NCI-H526 (cell line): ENCODE measurements at regions not wholly inside any gene's neighbourhood (a gene's known extent, or its start where the extent isn't known, plus 50 kb on each side); places are given as distances from the start of the nearest gene placed in this dataset.

Experiments used
- DNase-seq, 2 experiments: peaks; one replicate each; lab custom pipeline; 2025; lab: John Stamatoyannopoulos, UW

DNA sequence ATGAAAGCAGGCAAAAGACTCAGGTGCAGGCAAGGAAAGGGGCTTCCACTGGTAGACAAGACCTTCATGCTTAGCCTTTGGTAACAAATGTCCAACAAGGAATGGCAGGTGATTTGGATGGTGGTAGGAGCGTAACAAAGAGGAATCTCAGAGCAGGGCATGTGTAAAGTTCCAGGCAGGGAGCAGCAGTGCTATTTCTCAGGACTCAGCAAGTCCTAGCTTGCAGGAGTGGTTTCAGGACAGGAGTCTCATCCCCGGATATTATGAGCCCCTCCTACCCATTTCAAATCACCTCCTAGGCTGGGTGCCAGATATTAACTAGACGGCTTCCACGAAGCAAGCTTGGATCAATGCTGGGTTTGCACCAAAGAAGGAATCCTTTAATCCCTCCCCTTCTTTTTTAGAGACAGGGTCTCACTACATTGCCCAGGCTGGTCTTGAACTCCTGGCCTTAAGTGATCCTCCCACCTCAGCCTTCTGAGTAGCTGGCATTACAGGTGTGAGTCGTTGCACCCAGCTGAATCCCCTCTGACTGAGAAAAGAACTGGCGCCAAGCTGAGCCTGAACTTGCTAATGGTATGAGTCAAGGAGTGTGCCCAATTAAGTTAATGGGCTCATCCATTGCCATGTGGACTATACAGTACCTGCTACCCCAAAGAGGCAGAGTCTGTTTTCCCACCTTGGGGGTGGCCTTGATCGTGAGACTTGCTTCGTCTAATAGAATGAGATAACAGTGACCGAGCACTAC lies 190.3 kb downstream of the ARL4C start:
- no peak for DNase-seq

DNA sequence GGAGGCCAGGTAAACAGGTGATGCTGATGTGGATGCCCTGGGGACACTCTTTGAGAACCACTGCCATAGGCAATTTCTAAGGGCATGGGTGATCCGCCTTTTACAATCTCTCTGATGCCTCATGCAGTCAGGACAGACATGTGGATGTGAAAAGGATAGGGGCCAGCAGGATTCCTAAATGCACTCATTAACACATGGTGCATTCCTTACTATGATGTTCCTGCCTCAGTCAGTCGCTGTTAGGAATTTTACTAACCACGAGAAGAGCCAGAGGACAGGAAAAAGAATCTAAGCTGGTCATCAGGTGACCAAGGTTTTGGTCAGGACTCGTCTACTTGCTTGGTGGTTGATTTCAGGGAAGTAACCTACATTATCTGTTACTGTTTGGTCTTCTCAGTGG lies 191.0 kb downstream of the ARL4C start:
- DNase-seq: no peak

DNA sequence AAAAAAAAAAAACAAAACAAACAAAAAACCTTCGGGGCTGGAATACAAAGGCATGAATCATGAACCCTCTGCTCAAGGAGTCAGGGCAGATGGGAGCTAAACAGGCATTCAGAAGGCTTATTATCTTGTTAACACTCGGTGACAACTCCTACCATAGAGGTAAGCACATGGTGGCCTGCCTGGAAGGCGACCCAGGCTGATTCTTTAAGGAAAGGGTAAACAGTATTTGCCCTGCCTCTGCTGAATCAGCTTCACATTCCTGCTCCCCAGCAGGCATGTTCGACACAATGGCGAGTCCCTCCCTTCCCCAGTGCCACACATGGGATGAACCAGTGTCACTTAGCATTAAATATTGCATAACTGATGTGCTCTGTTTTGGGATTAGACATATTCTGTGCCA lies 191.9 kb downstream of the ARL4C start:
- no peak for DNase-seq

DNA sequence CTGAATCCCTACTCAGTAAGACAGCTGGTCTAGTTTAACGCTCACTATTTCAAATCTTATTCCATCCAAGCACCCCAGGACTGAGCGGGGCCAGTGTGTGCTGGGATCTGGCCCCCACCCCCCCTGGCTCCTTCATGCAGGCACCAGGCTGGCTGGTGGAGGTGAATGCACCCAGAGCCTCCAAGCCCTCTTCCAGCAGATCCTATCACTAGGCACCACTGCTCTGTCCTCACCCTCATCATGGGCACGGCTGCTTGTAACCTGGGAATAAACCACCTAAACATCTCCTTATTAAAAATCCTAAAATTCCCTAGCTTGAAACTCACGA lies 194.3 kb downstream of the ARL4C start:
- DNase-seq: no peak

DNA sequence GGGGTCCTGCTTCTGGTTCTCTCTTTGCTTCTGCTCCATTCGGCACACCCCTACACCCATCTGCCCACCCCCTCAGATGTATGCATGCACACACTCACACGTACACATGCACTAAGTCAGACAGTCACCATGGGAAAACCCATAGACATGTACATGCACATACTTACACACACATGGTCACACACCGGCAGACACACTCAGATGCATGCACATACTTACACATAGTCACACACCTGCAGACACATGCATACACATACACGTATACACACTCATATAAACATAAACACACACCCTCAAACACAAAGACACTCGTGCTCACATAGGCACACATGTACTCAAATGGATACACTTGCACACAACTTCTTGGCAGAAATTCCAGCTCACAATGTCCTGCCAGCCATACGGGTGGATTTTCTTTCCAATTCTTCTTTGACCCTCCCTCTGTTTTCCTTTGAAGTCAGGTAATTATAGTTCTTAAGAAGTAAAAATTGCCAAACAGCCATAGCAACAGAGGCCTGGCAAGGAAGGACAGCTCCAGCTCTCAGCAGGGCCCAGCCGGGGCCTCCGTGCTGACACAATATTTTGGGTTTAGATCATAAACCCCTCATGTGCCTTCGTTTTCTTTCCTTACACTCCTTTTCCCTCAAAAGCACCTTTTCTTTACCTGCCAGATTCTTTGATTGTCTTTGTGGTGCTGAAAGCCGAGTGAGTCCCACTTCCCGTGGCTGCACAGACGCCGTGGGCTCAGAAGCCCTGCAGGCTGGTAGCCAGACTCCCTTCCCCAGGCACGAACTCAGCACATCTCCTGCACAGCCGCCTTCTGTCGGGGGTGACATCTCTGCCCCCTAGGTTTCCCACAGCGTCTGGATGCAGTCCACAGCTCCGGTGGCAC lies 195.7 kb downstream of the ARL4C start:
- no peak for DNase-seq

DNA sequence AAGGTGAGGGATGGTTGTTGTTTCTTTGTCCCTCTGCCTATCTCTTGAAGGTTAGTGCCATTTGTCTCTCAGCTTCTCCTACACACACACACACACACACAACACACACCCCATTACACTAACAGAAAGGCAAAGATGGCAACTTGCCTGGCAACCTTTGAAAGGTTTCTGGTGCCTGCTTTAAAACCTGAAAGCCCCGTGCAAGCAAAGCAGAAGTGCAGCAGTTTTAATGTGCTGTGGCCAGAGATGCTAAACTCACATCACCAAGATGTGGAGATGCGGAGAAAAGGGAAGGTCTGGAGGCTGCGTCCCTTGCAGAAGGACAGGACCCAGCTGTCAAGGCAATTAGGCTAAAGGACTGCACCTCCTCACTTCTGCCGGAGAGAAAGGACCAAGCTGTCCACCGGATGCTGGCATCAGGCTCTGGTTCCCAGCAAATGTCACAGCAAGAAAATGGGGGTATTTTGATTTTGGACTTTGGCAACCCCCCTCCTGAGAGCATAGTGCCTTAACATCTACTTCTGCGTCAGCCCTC lies 196.4 kb downstream of the ARL4C start:
- DNase-seq: no peak

DNA sequence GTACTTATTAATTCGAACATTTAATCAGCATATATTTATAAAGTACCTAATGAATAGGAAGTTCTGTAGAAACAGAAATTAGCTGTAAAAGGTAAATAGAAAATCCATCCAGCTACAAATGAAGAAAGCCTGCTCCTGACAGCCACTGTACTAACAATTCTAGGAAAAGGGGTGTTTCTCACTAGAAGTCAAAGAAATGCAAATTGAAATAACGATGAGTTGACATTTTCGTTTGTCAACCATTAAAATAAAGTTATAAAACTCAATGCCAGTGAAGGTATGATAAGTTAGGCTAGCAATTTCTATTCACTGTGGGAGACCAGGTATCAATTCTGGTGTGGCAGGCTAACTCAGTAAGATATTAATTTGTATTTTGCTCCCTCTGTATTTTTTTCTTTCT lies 198.0 kb downstream of the ARL4C start:
- no peak for DNase-seq

DNA sequence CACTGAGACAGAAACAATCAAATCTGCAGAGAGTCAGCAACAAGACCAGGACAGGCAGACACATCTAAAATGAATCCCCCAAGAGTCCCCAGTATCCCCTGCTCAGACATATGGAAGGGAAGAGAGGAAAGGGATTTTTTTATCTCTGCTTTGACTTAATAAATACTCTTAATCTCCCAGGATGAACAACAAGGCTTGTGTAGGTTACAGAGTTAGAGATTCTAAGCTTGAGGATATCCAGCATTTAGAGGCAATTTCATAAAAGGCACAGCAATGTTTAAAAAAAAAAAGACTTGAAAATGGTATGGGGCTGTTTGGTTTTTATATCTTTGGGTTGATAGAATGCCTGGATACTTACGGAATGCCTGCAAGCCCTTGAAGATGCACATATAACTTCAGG lies 199.9 kb downstream of the ARL4C start:
- DNase-seq: no peak

DNA sequence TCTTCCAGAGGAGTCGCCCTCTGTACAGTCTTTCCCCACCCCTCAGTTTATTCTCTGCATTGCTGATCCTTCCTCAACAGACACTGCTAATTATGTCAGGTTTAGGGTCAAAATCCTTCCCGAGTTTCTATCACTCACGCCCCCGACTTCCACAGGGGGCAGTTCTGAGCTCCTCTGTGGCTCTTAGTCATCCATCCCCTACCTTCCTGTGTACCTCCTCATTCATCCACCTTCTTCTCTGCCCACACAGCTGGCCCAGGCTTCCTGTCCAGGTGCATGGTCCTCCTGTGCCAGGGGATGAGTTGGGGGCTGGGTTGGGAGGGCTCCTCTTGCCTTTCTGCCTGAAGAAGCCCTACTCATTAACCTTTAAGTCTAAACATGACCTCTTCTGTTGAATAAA lies 202.9 kb downstream of the ARL4C start:
- no peak for DNase-seq

DNA sequence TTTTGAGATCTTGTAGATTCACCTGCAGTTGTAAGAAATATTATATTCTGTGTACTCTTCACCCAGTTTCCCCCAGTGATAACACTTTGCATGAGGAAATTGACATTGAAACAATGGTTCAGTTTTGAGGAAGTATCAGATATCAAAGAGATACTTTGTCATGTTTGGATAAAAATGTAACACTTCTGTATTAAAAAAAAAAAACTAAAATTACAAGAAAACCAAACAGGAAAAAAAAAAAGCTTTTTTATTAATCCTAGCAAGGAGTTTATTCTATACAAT lies 204.0 kb downstream of the ARL4C start:
- DNase-seq: no peak

DNA sequence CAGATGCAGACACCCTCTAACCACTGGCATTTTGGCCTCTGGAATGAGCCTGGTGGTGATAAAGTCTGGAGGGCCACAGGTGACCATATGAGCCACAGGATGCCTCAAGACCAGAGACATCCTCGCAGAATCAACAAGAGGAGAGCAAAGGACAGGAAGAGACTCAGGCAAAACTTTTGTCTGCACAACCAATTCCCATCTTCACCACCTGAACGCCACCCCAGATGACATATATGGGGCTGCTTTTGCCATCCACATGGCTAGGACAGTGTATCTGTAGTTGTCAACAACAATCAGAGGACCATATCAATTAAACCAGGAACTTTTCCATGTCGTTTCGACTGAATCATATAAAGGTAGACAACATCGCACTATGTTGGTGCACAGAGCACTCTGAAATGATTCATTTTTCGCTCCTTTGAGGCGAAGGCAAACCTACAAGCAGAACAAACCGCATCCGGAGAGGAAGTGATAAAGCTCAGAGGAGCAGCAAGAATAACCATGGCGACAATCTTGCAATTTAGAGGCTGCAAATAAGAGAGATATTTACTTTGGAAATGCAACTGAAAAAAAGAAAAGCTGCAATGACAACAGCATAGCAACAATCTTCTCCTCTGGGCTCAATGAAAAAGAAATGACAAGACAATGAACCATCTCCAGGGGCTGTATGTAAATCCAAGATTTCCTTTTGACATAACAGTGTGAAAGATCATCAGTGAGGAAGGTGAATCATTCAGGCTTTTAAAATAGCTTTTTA lies 204.5 kb downstream of the ARL4C start:
- no peak for DNase-seq

DNA sequence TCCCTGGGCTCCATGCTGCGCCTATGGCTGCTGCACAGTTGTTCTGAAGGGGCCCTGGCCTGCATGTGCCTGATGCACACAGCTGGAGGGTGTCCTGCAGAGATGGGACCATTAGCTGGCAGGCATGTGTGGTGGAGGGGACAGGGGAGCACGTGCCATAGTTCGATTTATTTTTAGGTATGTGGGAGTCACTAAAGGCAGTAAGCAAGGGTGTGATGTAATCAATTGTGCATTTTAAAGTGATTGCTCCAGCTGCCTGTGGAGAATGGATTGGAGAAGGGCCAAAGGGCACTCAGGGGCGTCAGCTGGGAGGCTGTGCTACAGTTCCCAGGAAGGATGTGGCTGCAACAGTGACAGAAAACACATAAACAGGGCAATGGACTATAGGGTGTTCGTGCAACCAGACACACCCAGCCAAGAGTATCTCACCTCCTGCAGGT lies 205.1 kb downstream of the ARL4C start:
- DNase-seq: no peak

DNA sequence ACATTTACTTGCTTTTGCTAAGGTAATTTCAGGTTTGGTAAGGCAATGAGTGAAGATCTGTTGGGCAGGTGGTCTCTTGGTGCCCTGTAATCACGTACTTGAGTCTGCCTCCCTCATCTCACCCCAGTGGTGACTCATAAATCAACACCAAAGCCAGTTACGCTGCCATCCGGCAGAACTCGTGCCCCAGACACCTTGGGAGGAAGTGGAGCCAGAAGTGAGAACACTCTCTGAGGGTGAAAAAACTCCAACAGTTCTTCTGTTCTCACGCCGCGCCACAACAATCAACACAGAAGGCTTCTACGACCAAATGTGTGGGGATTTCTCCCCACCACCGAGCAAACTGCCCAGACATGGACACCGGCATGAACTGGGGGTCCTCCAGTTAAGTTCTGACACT lies 206.2 kb downstream of the ARL4C start:
- DNase-seq: no peak

DNA sequence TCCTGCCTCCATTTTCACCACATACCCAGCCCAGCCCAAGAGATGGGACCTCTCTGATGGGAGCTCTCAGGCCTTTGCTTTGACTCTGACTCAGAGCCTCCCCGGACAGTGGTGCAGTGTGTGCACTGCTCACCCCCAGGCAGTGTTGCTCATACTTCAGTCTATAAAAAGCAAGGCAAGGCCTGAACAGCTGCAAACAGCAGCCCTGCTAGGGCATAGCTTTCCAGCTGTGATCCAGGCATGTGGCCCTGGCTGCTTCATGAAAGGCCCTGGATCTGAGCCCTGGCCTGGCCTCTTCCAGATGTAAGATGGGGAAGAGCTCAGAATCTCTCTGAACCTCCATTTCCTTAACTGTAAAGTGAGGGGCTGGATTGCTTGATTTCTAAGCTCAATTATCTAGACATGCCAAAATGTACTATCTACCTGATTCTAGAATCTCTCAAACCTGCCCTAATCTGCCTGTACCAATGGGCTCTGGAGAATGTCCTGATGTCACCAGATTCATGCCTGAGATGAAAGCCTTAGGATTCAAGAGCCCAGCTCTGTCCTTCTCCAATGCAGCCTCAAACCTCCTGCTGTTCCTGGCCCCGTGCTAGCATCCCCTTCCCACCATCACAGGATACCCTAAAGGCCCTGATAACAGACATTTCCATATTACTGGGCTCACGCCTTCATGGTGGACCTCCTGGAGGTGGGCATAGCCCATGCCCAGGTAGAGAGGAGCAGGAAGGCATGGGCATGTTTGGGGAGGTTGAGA lies 206.9 kb downstream of the ARL4C start:
- DNase-seq: no peak

DNA sequence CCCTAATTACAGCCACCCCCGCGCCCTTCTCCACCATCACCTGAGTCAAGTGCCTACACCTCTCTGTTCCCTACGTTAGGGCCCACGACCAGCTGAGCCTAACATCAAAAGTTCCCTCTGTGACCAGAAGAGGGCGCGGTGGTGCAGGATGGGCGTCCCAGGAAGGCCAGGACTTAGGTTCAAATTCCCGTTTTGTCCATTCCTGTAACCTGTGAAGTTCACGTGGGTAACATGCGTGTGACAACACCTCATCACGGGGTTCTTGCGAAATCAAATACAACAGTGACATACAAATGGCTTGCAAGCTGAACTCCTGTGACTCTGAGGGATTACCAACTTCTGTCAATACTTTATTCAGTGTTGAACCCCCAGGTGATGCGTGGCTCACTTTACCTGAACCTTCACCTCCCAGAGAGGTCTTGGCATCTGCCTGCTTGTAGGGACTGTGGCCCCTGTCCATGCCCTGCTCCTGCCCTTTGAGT lies 207.9 kb downstream of the ARL4C start:
- peak; percentile 46 to 69 for DNase-seq

DNA sequence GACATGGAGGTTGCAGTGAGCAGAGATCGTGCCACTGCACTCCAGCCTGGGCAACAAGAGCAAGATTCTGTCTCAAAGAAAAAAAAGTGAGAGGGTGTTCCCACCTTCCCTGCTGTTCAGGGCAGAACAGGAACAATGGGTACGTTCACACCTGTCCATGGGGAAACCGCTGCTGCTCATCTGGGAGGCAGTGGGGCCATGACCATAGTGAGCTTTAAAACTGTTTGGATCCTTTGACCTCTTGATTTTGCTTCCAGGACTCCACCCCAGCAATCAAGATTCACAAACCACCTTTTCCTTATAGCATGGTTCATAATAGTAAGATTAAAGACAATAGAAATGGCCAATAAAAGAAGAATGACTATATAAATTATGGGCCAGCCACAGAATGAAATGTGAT lies 209.2 kb downstream of the ARL4C start:
- DNase-seq: no peak

DNA sequence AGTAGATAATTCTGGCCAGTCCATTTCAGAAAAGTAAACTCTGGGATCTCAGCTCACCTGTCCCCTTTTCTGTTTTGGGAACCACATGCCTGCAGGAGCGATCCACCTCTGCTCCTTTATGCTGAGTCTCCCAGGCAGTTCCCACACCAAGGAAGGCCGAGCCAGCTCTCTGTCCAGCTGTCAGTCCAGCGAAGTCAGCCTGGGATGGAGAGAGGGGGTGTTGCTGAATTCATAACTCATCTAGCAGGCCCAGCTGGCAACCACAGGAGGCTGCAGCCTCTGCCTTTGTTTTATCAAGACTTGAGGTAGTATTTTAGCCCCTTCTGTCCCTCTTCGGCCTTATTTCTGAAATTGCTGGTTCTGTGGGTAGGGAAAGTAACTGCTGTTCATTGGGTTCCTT lies 209.9 kb downstream of the ARL4C start:
- no peak for DNase-seq

DNA sequence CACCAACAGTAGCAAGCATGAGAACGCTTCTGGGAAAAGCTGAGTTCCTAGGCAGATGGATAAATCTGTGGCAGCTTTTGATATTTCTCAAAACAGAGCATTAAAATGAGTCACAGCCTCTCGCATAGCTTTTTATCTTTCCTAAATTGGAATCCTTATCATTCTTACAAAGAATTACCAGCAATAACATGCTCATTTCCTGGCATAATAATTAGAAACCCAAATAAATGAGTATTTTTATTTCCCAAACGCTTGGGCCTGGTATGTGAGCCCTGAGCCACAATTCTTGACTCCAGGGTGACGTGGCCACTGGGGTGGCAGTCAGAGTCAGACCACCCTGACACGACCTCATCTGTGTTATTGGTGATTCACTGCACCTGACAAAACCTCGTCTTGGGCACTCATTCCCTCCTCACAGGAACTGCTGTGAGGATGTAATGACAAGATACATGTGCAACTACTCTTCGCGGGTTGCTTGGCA lies 210.7 kb downstream of the ARL4C start:
- no peak for DNase-seq

DNA sequence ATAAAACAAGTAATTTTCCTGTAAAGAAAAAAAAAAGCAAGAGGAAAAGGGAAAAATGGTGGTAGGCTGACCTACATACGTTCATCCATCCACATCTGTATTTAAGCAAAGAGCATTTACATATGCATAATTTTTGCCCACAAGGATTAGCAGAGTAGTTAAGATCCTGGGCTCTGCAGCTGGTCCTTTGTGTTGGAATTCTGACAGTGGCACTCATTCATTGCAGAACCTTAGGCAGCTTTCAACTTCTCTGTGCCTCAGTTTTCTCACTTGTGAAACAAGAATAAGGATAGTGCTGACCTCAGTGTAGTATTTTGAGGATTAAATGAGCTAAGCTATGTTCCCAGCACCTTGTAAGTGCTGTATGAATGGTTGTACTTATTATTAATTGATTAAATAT lies 211.3 kb downstream of the ARL4C start:
- DNase-seq: no peak

DNA sequence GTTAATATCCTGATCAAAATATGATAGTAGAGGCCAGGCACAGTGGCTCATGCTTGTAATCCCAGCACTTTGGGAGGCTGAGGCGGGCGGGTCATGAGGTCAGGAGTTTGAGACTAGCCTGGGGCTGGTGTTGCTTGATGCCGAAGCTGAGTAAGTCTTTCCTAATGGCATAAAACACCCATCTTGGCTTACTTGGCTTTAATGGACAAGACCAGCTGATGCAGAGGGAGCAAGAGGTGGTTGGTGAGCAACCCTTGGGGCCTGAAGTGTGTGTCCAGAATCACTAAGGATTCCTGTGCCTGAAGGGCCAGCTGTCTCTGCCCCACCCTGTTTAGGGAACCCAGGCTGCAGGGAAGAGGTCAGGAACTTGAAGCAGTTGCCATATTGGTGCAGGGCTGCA lies 217.2 kb downstream of the ARL4C start:
- no peak for DNase-seq

DNA sequence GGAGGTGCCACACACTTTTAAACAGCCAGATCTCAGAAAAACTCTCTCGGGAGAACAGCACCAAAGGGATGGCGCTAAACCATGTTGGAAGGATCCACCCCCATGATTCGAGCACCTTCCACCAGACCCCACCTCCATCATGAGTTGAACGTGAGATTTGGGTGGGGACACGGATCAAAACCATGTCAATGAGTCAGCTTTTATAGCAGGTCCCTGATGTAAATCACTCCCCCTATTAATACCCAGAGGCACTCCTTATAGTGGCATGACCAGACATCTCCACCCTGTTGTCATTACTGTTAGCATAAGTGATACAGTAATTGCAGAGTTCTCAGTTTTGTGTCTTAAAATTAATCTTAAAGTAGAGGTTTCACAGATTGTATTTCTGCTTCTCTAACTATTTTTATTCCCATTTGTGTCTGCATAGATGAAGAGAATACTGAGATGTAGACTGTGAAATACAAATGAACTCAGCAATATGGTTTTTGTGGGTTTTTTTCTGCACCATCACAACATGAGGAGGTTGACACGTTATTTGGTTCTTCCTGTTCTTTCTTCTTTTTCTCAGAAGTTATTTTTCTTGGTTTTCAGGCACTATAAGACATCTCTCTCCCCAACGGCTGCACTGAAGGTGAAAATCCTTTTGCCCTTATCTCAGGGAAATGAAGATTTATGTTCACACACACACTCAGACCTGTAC lies 218.2 kb downstream of the ARL4C start:
- no peak for DNase-seq
